PC-3 (cell line): ENCODE measurements at regions not wholly inside any gene's neighbourhood (a gene's known extent, or its start where the extent isn't known, plus 50 kb on each side); places are given as distances from the start of the nearest gene placed in this dataset.

Experiments used
- ATAC-seq: fragments of 200-7000 bp; cut with Tn5 transposase; 2 replicates; pipeline ENCODE4 v1.9.1; 2020; ENCODE audit warnings: mild to moderate bottlenecking, moderate library complexity
- BruUV-seq: library from RNA; stranded (reverse); fragments of 400-500 nt; replicated peaks from 2 replicates; lab custom pipeline; 2021; lab: Mats Ljungman, UMichigan
- CTCF ChIA-PET: fragments of 300-600 bp; sonication (Branson Sonifier 250); formaldehyde crosslinking; loops from one replicate; lab custom pipeline; 2022; ENCODE audit warnings: antibody characterized with exemption; lab: Charles Lee
- POLR2A ChIA-PET: fragments of 300-600 bp; sonication (Branson Sonifier 250); formaldehyde crosslinking; loops from one replicate; lab custom pipeline; 2022; ENCODE audit warnings: antibody characterized with exemption; ENCODE audit not compliant: unreplicated experiment; lab: Charles Lee
- DNase-seq: peaks from one replicate; pipeline ENCODE4 v3.0.0-alpha.2; 2015
- H2AFZ ChIP-seq: fragments of 300-600 bp; sonication (generic); 2 replicates; pipeline ENCODE4 v1.6.0; 2016; ENCODE audit warnings: antibody characterized with exemption, low read length
- H3F3A ChIP-seq: fragments of 300-600 bp; sonication (generic); one replicate; pipeline ENCODE4 v1.6.0; 2017; ENCODE audit warnings: antibody characterized with exemption, low read length, control low read depth, mild to moderate bottlenecking; ENCODE audit not compliant: unreplicated experiment
- H3K27ac ChIP-seq: fragments of 300-600 bp; sonication (generic); 2 replicates; pipeline ENCODE4 v1.5.1; 2016; ENCODE audit warnings: mild to moderate bottlenecking, low read length
- H3K27me3 ChIP-seq: fragments of 300-600 bp; sonication (generic); 2 replicates; pipeline ENCODE4 v1.6.1; 2016; ENCODE audit warnings: low read length, mixed read lengths
- H3K36me3 ChIP-seq: fragments of 300-600 bp; sonication (generic); 2 replicates; pipeline ENCODE4 v1.6.1; 2016; ENCODE audit warnings: low read depth, mixed run types, low read length, mixed read lengths
- H3K4me1 ChIP-seq: fragments of 300-600 bp; sonication (generic); 2 replicates; pipeline ENCODE4 v1.5.1; 2016; ENCODE audit warnings: low read length; ENCODE audit not compliant: insufficient read depth
- H3K4me2 ChIP-seq: fragments of 300-600 bp; sonication (generic); 2 replicates; pipeline ENCODE4 v1.6.0; 2016; ENCODE audit warnings: low read length
- H3K4me3 ChIP-seq: fragments of 300-600 bp; sonication (generic); 2 replicates; pipeline ENCODE4 v1.5.1; 2016; ENCODE audit warnings: mild to moderate bottlenecking, low read length, mixed read lengths
- H3K79me2 ChIP-seq: fragments of 300-600 bp; sonication (generic); 2 replicates; pipeline ENCODE4 v1.6.1; 2017; ENCODE audit warnings: low read length, mixed read lengths
- H3K9ac ChIP-seq: fragments of 300-600 bp; sonication (generic); 2 replicates; pipeline ENCODE4 v1.6.0; 2016; ENCODE audit warnings: mild to moderate bottlenecking, low read length
- H3K9me2 ChIP-seq: fragments of 300-600 bp; sonication (generic); replicated peaks from 2 replicates; pipeline ENCODE4 v1.6.1; 2016; ENCODE audit warnings: mixed run types, low read length, mixed read lengths
- H3K9me3 ChIP-seq: fragments of 300-600 bp; sonication (generic); 2 replicates; pipeline ENCODE4 v1.6.1; 2016; ENCODE audit warnings: low read length, mixed read lengths
- H4K20me1 ChIP-seq: fragments of 300-600 bp; sonication (generic); 2 replicates; pipeline ENCODE4 v1.6.1; 2016; ENCODE audit warnings: low read length, mixed read lengths
- CTCF ChIP-seq: fragments of 300-600 bp; sonication (generic); conservative IDR thresholded peaks from 2 replicates; pipeline ENCODE4 v1.5.1; 2017; ENCODE audit warnings: antibody characterized with exemption, low read depth, mild to moderate bottlenecking, low read length
- EZH2 ChIP-seq: fragments of 300-600 bp; sonication (generic); IDR thresholded peaks from one replicate; pipeline ENCODE4 v1.6.1; 2017; ENCODE audit warnings: antibody characterized with exemption, mild to moderate bottlenecking, low read length; ENCODE audit not compliant: unreplicated experiment
- EZH2phosphoT487 ChIP-seq: fragments of 300-600 bp; sonication (generic); IDR thresholded peaks from 2 replicates; pipeline ENCODE4 v1.6.1; 2018; ENCODE audit warnings: mild to moderate bottlenecking, antibody characterized with exemption, low read length, borderline replicate concordance
- intact Hi-C: fragments of 100-400 bp; cut with micrococcal nuclease; formaldehyde crosslinking; loops from 2 replicates; pipeline ENCODE4 v1.9.0; 2023

GRCh38 chr9:81002906-81003305 is 686.4 kb downstream of the TLE1 start:
- Histone ChIP-seq H3K9ac (no peak overlapping the region), H3K4me1 (peaks cover 12% of the 10 kb centered on the region), H3F3A (no peaks in the 10 kb centered on the region), H2AFZ (no peak overlapping the region), H3K9me3 (no peaks in the 10 kb centered on the region), H3K9me2 (no peaks in the 10 kb centered on the region), H3K4me3 (no peak overlapping the region), H3K36me3 (no peaks in the 10 kb centered on the region), H3K27me3 (no peaks in the 10 kb centered on the region), H3K4me2 (no peak overlapping the region), H3K79me2 (no peaks in the 10 kb centered on the region), H3K27ac (no peak overlapping the region), H4K20me1 (no peaks in the 10 kb centered on the region)
- intact Hi-C loops, result no loop called here
- TF ChIP-seq CTCF, result no peak
- TF ChIP-seq EZH2, result no peak
- TF ChIP-seq EZH2phosphoT487, result no peak
- ATAC-seq, result no peak
- DNase-seq, result no peak
- CTCF ChIA-PET, result no interaction called here
- BruUV-seq, result no TSS peak
- POLR2A ChIA-PET, result no interaction called here

- ChIA-PET CTCF (no interaction called here), POLR2A (no interaction called here)
- Histone ChIP-seq H3K36me3 (no peaks in the 10 kb centered on the region), H3K79me2 (no peaks in the 10 kb centered on the region), H4K20me1 (no peaks in the 10 kb centered on the region), H3K9me2 (no peaks in the 10 kb centered on the region), H3K27me3 (no peaks in the 10 kb centered on the region), H3K9me3 (no peaks in the 10 kb centered on the region), H3K9ac (no peak overlapping the region), H3K4me2 (0 out of 2 replicates have a peak overlapping the region, but pooled peaks have one; percentile 18), H2AFZ (no peak overlapping the region), H3F3A (no peaks in the 10 kb centered on the region), H3K27ac (no peak overlapping the region), H3K4me1 (peaks cover 12% of the 10 kb centered on the region), H3K4me3 (no peak overlapping the region)
- ATAC-seq, result no peak
- intact Hi-C loops, result no loop called here
- DNase-seq, result peak; percentile 76
- no TSS peak for BruUV-seq
- no peak for TF ChIP-seq EZH2phosphoT487
These were observed 687.1 kb downstream of the TLE1 start for GRCh38 chr9:81002242-81002641.

- ChIA-PET CTCF (no interaction called here), POLR2A (no interaction called here)
- TF ChIP-seq EZH2 (no peak), EZH2phosphoT487 (no peak), CTCF (no peak)
- Histone ChIP-seq H3K9me2 (no peaks in the 10 kb centered on the region), H3K79me2 (no peaks in the 10 kb centered on the region), H4K20me1 (no peaks in the 10 kb centered on the region), H3K4me1 (peaks cover 15% of the 10 kb centered on the region), H3K9ac (no peak overlapping the region), H3F3A (no peaks in the 10 kb centered on the region), H3K36me3 (no peaks in the 10 kb centered on the region), H3K4me3 (no peak overlapping the region), H2AFZ (peak overlapping the region; percentile 28; the same call in 1 of the 2 replicates), H3K27ac (peak overlapping the region; percentile 56), H3K9me3 (no peaks in the 10 kb centered on the region), H3K4me2 (peak overlapping the region; percentile 22; the same call in 1 of the 2 replicates), H3K27me3 (no peaks in the 10 kb centered on the region)
- ATAC-seq (peak; percentile 48; the same call in 1 of the 2 replicates), DNase-seq (peak; percentile 86)
- intact Hi-C loops, result no loop called here
- no TSS peak for BruUV-seq
These were observed 693.6 kb downstream of the TLE1 start for GRCh38 chr9:80995759-80996158.
